Endothelial cell of umbilical vein (primary cell): ENCODE measurements at regions not wholly inside any gene's neighbourhood (a gene's known extent, or its start where the extent isn't known, plus 50 kb on each side); places are given as distances from the start of the nearest gene placed in this dataset.
"Not testable (repeated sequence)": the region's sequence is repeated elsewhere in the genome, so short reads cannot be mapped to it uniquely, and the experiment has no call there.

Source experiments
- BruUV-seq: library from RNA; stranded (reverse); fragments of 400-500 nt; replicated peaks from 2 replicates; lab custom pipeline; 2021; lab: Mats Ljungman, UMichigan
- CTCF ChIA-PET: fragments of 300-600, 350-600 bp; sonication (Branson Sonifier 250); formaldehyde crosslinking; loops from one replicate; lab custom pipeline; 2021; ENCODE audit warnings: antibody characterized with exemption, inconsistent platforms; lab: Charles Lee
- POLR2A ChIA-PET: fragments of 300-600, 350-600 bp; sonication (Branson Sonifier 250); formaldehyde crosslinking; loops from one replicate; lab custom pipeline; 2021; ENCODE audit warnings: antibody characterized with exemption, inconsistent platforms; lab: Charles Lee
- DNase-seq: peaks from one replicate; pipeline ENCODE4 v3.0.0-alpha.2; 2011; ENCODE audit warnings: low read depth, low spot score
- FAIRE-seq: peaks from 2 replicates; lab custom pipeline; 2011; peaks lifted over from hg19 to GRCh38; lab: Jason Lieb, UNC
- H2AFZ ChIP-seq: 2 replicates; pipeline ENCODE4 v1.6.0; 2012; ENCODE audit warnings: low read depth, low read length, control low read depth, inconsistent platforms
- H3K27ac ChIP-seq: 2 replicates; pipeline ENCODE4 v1.5.1; 2011; ENCODE audit warnings: low read depth, mild to moderate bottlenecking, control low read depth, low read length, moderate library complexity; ENCODE audit not compliant: insufficient read depth
- H3K27me3 ChIP-seq, 2 experiments: 2 replicates each; pipeline versions ENCODE4 v1.6.0 to v1.6.1; 2011; ENCODE audit warnings: low read length in 2 of 2, mixed read lengths in 1 of 2; ENCODE audit not compliant: control insufficient read depth in 2 of 2, insufficient read depth in 2 of 2
- H3K36me3 ChIP-seq, 2 experiments: 2 replicates in 1 of 2; 3 replicates in 1 of 2; pipeline ENCODE4 v1.5.1; 2011; ENCODE audit warnings: low read length in 2 of 2, mild to moderate bottlenecking in 1 of 2, moderate library complexity in 1 of 2; ENCODE audit not compliant: control insufficient read depth in 2 of 2, insufficient read depth in 2 of 2; ENCODE audit errors: extremely low read depth in 1 of 2
- H3K4me1 ChIP-seq: 3 replicates; pipeline ENCODE4 v1.5.1; 2011; ENCODE audit warnings: mild to moderate bottlenecking, low read length; ENCODE audit not compliant: control insufficient read depth, insufficient read depth; ENCODE audit errors: extremely low read depth
- H3K4me2 ChIP-seq: 2 replicates; pipeline ENCODE4 v1.6.1; 2011; ENCODE audit warnings: low read length, control low read depth, mixed read lengths; ENCODE audit not compliant: insufficient read depth
- H3K4me3 ChIP-seq, 3 experiments: fragments of 200-600 bp in 1 of 3; sonication (generic), shearing (Covaris generic) in 1 of 3; replicated peaks in 1 of 3; 2 replicates each; pipeline ENCODE4 v1.5.1; 2011 to 2016; ENCODE audit warnings: control low read depth in 3 of 3, low read length in 3 of 3, mild to moderate bottlenecking in 2 of 3, inconsistent platforms in 1 of 3, low read depth in 1 of 3, moderate library complexity in 1 of 3; ENCODE audit not compliant: insufficient read depth in 1 of 3
- H3K79me2 ChIP-seq: 2 replicates; pipeline ENCODE4 v1.6.0; 2012; ENCODE audit warnings: low read length, inconsistent platforms; ENCODE audit not compliant: control insufficient read depth, insufficient read depth
- H3K9ac ChIP-seq: replicated peaks from 2 replicates; pipeline ENCODE3; 2011; ENCODE audit warnings: low read length, control low read depth; ENCODE audit not compliant: insufficient read depth; ENCODE audit errors: extremely low read depth
- H3K9me1 ChIP-seq: replicated peaks from 3 replicates; pipeline ENCODE4 v1.6.0; 2011; ENCODE audit warnings: mild to moderate bottlenecking, low read length; ENCODE audit not compliant: control insufficient read depth, insufficient read depth; ENCODE audit errors: extremely low read depth
- H3K9me3 ChIP-seq: replicated peaks from 2 replicates; pipeline ENCODE4 v1.5.1; 2012; ENCODE audit warnings: low read length, inconsistent platforms; ENCODE audit not compliant: control insufficient read depth, insufficient read depth
- H4K20me1 ChIP-seq: replicated peaks from 2 replicates; pipeline ENCODE3; 2011; ENCODE audit warnings: mild to moderate bottlenecking, low read length; ENCODE audit not compliant: control insufficient read depth, insufficient read depth; ENCODE audit errors: extremely low read depth
- CTCF ChIP-seq, 2 donors: IDR thresholded peaks; 1 replicate in 1 of 2; 2 replicates in 1 of 2; pipeline ENCODE4 v1.5.1; 2011; ENCODE audit warnings: low read length in 2 of 2, mild to moderate bottlenecking in 2 of 2, moderate library complexity in 2 of 2, control low read depth in 1 of 2, inconsistent platforms in 1 of 2, low read depth in 1 of 2; ENCODE audit not compliant: insufficient read depth in 1 of 2; ENCODE audit errors: extremely low read depth in 1 of 2
- EZH2 ChIP-seq: IDR thresholded peaks from 2 replicates; pipeline ENCODE4 v1.6.1; 2012; ENCODE audit warnings: borderline replicate concordance, low read depth, mild to moderate bottlenecking, moderate library complexity, low read length, inconsistent platforms; ENCODE audit not compliant: severe bottlenecking
- FOS ChIP-seq: IDR thresholded peaks from 2 replicates; pipeline ENCODE4 v1.6.1; 2011; ENCODE audit warnings: mild to moderate bottlenecking, low read length, moderate library complexity, borderline replicate concordance; ENCODE audit not compliant: insufficient read depth
- GATA2 ChIP-seq: IDR thresholded peaks from 2 replicates; pipeline ENCODE4 v1.7.0; 2011; ENCODE audit warnings: low read depth, mild to moderate bottlenecking, moderate library complexity, mixed read lengths, low read length; ENCODE audit not compliant: insufficient read length, insufficient read depth
- JUN ChIP-seq: IDR thresholded peaks from 2 replicates; pipeline ENCODE4 v1.6.1; 2011; ENCODE audit warnings: borderline replicate concordance, low read depth; ENCODE audit not compliant: insufficient read length, insufficient read depth
- MAX ChIP-seq: IDR thresholded peaks from 2 replicates; pipeline ENCODE4 v1.6.1; 2011; ENCODE audit not compliant: insufficient read depth, insufficient read length
- MYC ChIP-seq: IDR thresholded peaks from one replicate; pipeline ENCODE4 v1.6.1; 2011; ENCODE audit warnings: mild to moderate bottlenecking, low read depth, low read length
- POLR2A ChIP-seq: IDR thresholded peaks from 2 replicates; pipeline ENCODE4 v1.6.1; 2012; ENCODE audit warnings: low read depth, mild to moderate bottlenecking, control low read depth, low read length
- POLR2AphosphoS5 ChIP-seq: IDR thresholded peaks from 2 replicates; pipeline ENCODE4 v1.6.1; 2012; ENCODE audit warnings: low read depth, mild to moderate bottlenecking, control low read depth, low read length, moderate library complexity; ENCODE audit not compliant: insufficient read depth
- dilution Hi-C: fragments of 300-500 bp; cut with MboI; formaldehyde crosslinking; loops from one replicate; pipeline ENCODE4 v1.15.0; 2019; ENCODE audit warnings: low sequenced_read_pairs; ENCODE audit not compliant: extremely low pct_ligation_motif_present
- intact Hi-C: fragments of 100-400 bp; cut with micrococcal nuclease; formaldehyde crosslinking; loops from one replicate; pipeline ENCODE4 v1.10.0; 2022

GRCh38 chr6:164612751-164613150, 696.7 kb downstream of the C6orf118 start:
- intact Hi-C loops: no loop called here
- H3K36me3 ChIP-seq: no peaks in the 10 kb centered on the region
- dilution Hi-C loops: no loop called here
- H3K4me2 ChIP-seq: no peak overlapping the region
- ChIA-PET CTCF (no interaction called here), POLR2A (no interaction called here)
- H4K20me1 ChIP-seq: no peaks in the 10 kb centered on the region
- TF ChIP-seq GATA2: no peak
- no peak for TF ChIP-seq JUN
- no peak for TF ChIP-seq FOS
- TF ChIP-seq EZH2: no peak
- TF ChIP-seq POLR2A: no peak
- no peak for TF ChIP-seq CTCF (IDR thresholded peaks at IDR 0.05; ENCODE audit: extremely low read depth in 1 of 2, insufficient read depth in 1 of 2, low read depth in 1 of 2, low read length in 2 of 2)
- no peak for TF ChIP-seq MYC
- TF ChIP-seq POLR2AphosphoS5: no peak
- TF ChIP-seq MAX: no peak
- H3K9ac ChIP-seq: no peak overlapping the region
- H3K4me3 ChIP-seq: no peak overlapping the region
- H3K9me3 ChIP-seq: no peaks in the 10 kb centered on the region
- no peak overlapping the region for H2AFZ ChIP-seq
- DNase-seq: no peak
- FAIRE-seq: no peak
- H3K79me2 ChIP-seq: no peaks in the 10 kb centered on the region
- no peaks in the 10 kb centered on the region for H3K27me3 ChIP-seq
- H3K9me1 ChIP-seq: no peaks in the 10 kb centered on the region
- BruUV-seq: no TSS peak
- H3K27ac ChIP-seq: no peak overlapping the region
- H3K4me1 ChIP-seq: no peaks in the 10 kb centered on the region

GRCh38 chr6:164610859-164611258, 698.5 kb downstream of the C6orf118 start:
- H3K9me3 ChIP-seq, H3K4me1 ChIP-seq, H3K9ac ChIP-seq, H3K4me2 ChIP-seq, H2AFZ ChIP-seq, POLR2A ChIA-PET, CTCF ChIA-PET, DNase-seq, dilution Hi-C loops, H3K27me3 ChIP-seq, BruUV-seq, H3K79me2 ChIP-seq, H3K27ac ChIP-seq, FAIRE-seq, H3K36me3 ChIP-seq, H4K20me1 ChIP-seq, H3K9me1 ChIP-seq, H3K4me3 ChIP-seq, intact Hi-C loops: not testable (repeated sequence)

- H3K9me3 ChIP-seq, H3K27ac ChIP-seq, intact Hi-C loops, POLR2A ChIA-PET, H3K36me3 ChIP-seq, H4K20me1 ChIP-seq, H3K27me3 ChIP-seq, DNase-seq, H3K4me3 ChIP-seq, H3K4me1 ChIP-seq, H3K9me1 ChIP-seq, dilution Hi-C loops, CTCF ChIA-PET, H3K79me2 ChIP-seq, H3K4me2 ChIP-seq, H3K9ac ChIP-seq, BruUV-seq, FAIRE-seq, H2AFZ ChIP-seq: not testable (repeated sequence)
Observed at GRCh38 chr6:164602415-164602814, 707.0 kb downstream of the C6orf118 start.
